ENCODE measurements at regions not wholly inside any gene's neighbourhood (a gene's known extent, or its start where the extent isn't known, plus 50 kb on each side); places are given as distances from the start of the nearest gene placed in this dataset.
A peak's percentile ranks its signal among the peaks of the same experiment; 100 is the strongest.

- H3K4me3 Mint-ChIP-seq (ENCODE audit: unreplicated experiment) = no peak overlapping the region
- no TSS peak for BruUV-seq (replicated peaks)
- no peak for TF ChIP-seq CTCF (IDR thresholded peaks at IDR 0.05; ENCODE audit: unreplicated experiment)
- H3K9me3 Mint-ChIP-seq (ENCODE audit: unreplicated experiment) = no peaks in the 10 kb centered on the region
- peaks cover 41% of the 10 kb centered on the region for H3K4me1 Mint-ChIP-seq (ENCODE audit: insufficient read depth, unreplicated experiment)
- no peak for DNase-seq (ENCODE audit: unreplicated experiment)
- no peaks in the 10 kb centered on the region for H3K27me3 Mint-ChIP-seq (ENCODE audit: insufficient read depth, unreplicated experiment)
- CTCF ChIA-PET = interaction anchor here (1.2 kb wide), 1 partner anchor 7 kb away, joined by 3 read pairs; no protein-coding TSS in a partner anchor
- H3K27ac Mint-ChIP-seq (ENCODE audit: low read depth, unreplicated experiment) = no peak overlapping the region
- POLR2A ChIA-PET = no interaction called here
- intact Hi-C loops (cut with micrococcal nuclease) = no loop called here
- H3K36me3 Mint-ChIP-seq (ENCODE audit: insufficient read depth, unreplicated experiment) = no peaks in the 10 kb centered on the region
Observed at GRCh38 chr9:80554301-80554700, 982.5 kb downstream of the TLE4 start.

- ChIA-PET POLR2A (no interaction called here), CTCF (interaction anchor here (0.7 to 1.2 kb wide), 3 partner anchors 9 to 144 kb away, joined by 3 to 4 read pairs (median 3); no protein-coding TSS in a partner anchor)
- Mint-ChIP-seq H3K4me1 (ENCODE audit: insufficient read depth, unreplicated experiment) (peaks cover 37% of the 10 kb centered on the region), H3K36me3 (ENCODE audit: insufficient read depth, unreplicated experiment) (no peaks in the 10 kb centered on the region), H3K27ac (ENCODE audit: low read depth, unreplicated experiment) (no peak overlapping the region), H3K4me3 (ENCODE audit: unreplicated experiment) (no peak overlapping the region), H3K27me3 (ENCODE audit: insufficient read depth, unreplicated experiment) (no peaks in the 10 kb centered on the region), H3K9me3 (ENCODE audit: unreplicated experiment) (no peaks in the 10 kb centered on the region)
- peak; percentile 89 for DNase-seq (ENCODE audit: unreplicated experiment)
- no peak for TF ChIP-seq CTCF (IDR thresholded peaks at IDR 0.05; ENCODE audit: unreplicated experiment)
- intact Hi-C loops (cut with micrococcal nuclease) = no loop called here
- no TSS peak for BruUV-seq (replicated peaks)
Observed at GRCh38 chr9:80552931-80553330, 981.2 kb downstream of the TLE4 start.

GRCh38 chr9:80550181-80550580 is 978.4 kb downstream of the TLE4 start:
- Mint-ChIP-seq H3K27me3 (ENCODE audit: insufficient read depth, unreplicated experiment) (no peaks in the 10 kb centered on the region), H3K36me3 (ENCODE audit: insufficient read depth, unreplicated experiment) (no peaks in the 10 kb centered on the region), H3K4me3 (ENCODE audit: unreplicated experiment) (no peak overlapping the region), H3K27ac (ENCODE audit: low read depth, unreplicated experiment) (no peak overlapping the region), H3K4me1 (ENCODE audit: insufficient read depth, unreplicated experiment) (peaks cover 10% of the 10 kb centered on the region), H3K9me3 (ENCODE audit: unreplicated experiment) (no peaks in the 10 kb centered on the region)
- intact Hi-C loops (cut with micrococcal nuclease) = no loop called here
- DNase-seq (ENCODE audit: unreplicated experiment) = no peak
- ChIA-PET POLR2A (no interaction called here), CTCF (interaction anchor here (1.1 kb wide), 1 partner anchor 54 kb away, joined by 3 read pairs; no protein-coding TSS in a partner anchor)
- BruUV-seq (replicated peaks) = no TSS peak
- no peak for TF ChIP-seq CTCF (IDR thresholded peaks at IDR 0.05; ENCODE audit: unreplicated experiment)

- Mint-ChIP-seq H3K4me3 (ENCODE audit: unreplicated experiment) (no peak overlapping the region), H3K27me3 (ENCODE audit: insufficient read depth, unreplicated experiment) (no peaks in the 10 kb centered on the region), H3K36me3 (ENCODE audit: insufficient read depth, unreplicated experiment) (no peaks in the 10 kb centered on the region), H3K27ac (ENCODE audit: low read depth, unreplicated experiment) (no peak overlapping the region), H3K9me3 (ENCODE audit: unreplicated experiment) (no peaks in the 10 kb centered on the region), H3K4me1 (ENCODE audit: insufficient read depth, unreplicated experiment) (peaks cover 1% of the 10 kb centered on the region)
- ChIA-PET CTCF (no interaction called here), POLR2A (no interaction called here)
- DNase-seq (ENCODE audit: unreplicated experiment) = no peak
- no peak for TF ChIP-seq CTCF (IDR thresholded peaks at IDR 0.05; ENCODE audit: unreplicated experiment)
- no TSS peak for BruUV-seq (replicated peaks)
- intact Hi-C loops (cut with micrococcal nuclease) = no loop called here
Observed at GRCh38 chr9:80547613-80548012, 975.8 kb downstream of the TLE4 start.

All from MCF 10A (cell line).